H1 (cell line): ENCODE measurements at regions not wholly inside any gene's neighbourhood (a gene's known extent, or its start where the extent isn't known, plus 50 kb on each side); places are given as distances from the start of the nearest gene placed in this dataset.

ENCODE experiments used
- CHD7 ChIP-seq: fragments of 300-600 bp; sonication (generic); IDR thresholded peaks from 2 replicates; pipeline ENCODE4 v1.7.1; 2012; ENCODE audit warnings: low read length, moderate library complexity, mild to moderate bottlenecking, inconsistent platforms; ENCODE audit not compliant: insufficient replicate concordance
- NANOG ChIP-seq: IDR thresholded peaks from 2 replicates; pipeline ENCODE4 v1.6.1; 2011; ENCODE audit warnings: low read length, low read depth, mild to moderate bottlenecking, inconsistent platforms; ENCODE audit not compliant: insufficient read depth, poor library complexity, severe bottlenecking
- PHF8 ChIP-seq: fragments of 200-600 bp; sonication (generic); conservative IDR thresholded peaks from 2 replicates; pipeline ENCODE4 v1.7.1; 2012; ENCODE audit warnings: low read depth, mild to moderate bottlenecking, inconsistent platforms, low read length, moderate library complexity

GRCh38 chr4:77360451-77360850 is 203.4 kb downstream of the CCNG2 start (continued):
- no peak for TF ChIP-seq CHD7
- no peak for TF ChIP-seq NANOG
- TF ChIP-seq PHF8: no peak
